Upper lobe of left lung (tissue), 4 donors: ENCODE measurements at regions not wholly inside any gene's neighbourhood (a gene's known extent, or its start where the extent isn't known, plus 50 kb on each side); places are given as distances from the start of the nearest gene placed in this dataset.

Experiments used
- CTCF ChIP-seq, 6 experiments: fragments of 450-650 bp in 4 of 6; fragments of 200-600 bp in 2 of 6; sonication (generic) in 2 of 6; IDR thresholded peaks; one replicate each; pipeline ENCODE4 v1.5.1; 2016 to 2019; ENCODE audit warnings: antibody characterized with exemption in 6 of 6
- POLR2A ChIP-seq, 4 donors: fragments of 450-650 bp; IDR thresholded peaks; one replicate each; pipeline ENCODE4 v1.5.1; 2016 to 2017; ENCODE audit warnings: antibody characterized with exemption in 4 of 4, mild to moderate bottlenecking in 2 of 4
- POLR2AphosphoS5 ChIP-seq, 2 donors: sonication (generic); formaldehyde crosslinking; IDR thresholded peaks; one replicate each; pipeline ENCODE4 v1.5.1; 2017; ENCODE audit warnings: antibody characterized with exemption in 2 of 2

GRCh38 chr1:110773813-110774212 is 99.1 kb upstream of the KCNA3 start:
- TF ChIP-seq CTCF (IDR thresholded peaks at IDR 0.05): no peak
- no peak for TF ChIP-seq POLR2A (IDR thresholded peaks at IDR 0.05)
- TF ChIP-seq POLR2AphosphoS5 (IDR thresholded peaks at IDR 0.05): no peak
